Activated naive CD8-positive, alpha-beta T cell treated with anti-CD3 and anti-CD28 coated beads, Interleukin-2, amount 10 ng/mL, durations not matched to agents 7 days and 5 days (primary cell): ENCODE measurements at regions not wholly inside any gene's neighbourhood (a gene's known extent, or its start where the extent isn't known, plus 50 kb on each side); places are given as distances from the start of the nearest gene placed in this dataset.

Source experiments
- ATAC-seq: fragments of 150-1000 bp; cut with Tn5 transposase; one replicate; pipeline ENCODE4 v1.10.0; 2021; ENCODE audit warnings: low read depth, moderate library complexity
- POLR2A ChIA-PET: fragments of 350-600 bp; sonication (Branson Sonifier 250); formaldehyde crosslinking; loops from one replicate; lab custom pipeline; 2021; ENCODE audit warnings: antibody characterized with exemption; lab: Charles Lee
- DNase-seq: peaks from one replicate; pipeline ENCODE4 v3.0.0; 2021
- H3K27ac Mint-ChIP-seq: one replicate; pipeline ENCODE4 v1.8.0; 2022; ENCODE audit warnings: mild to moderate bottlenecking, mixed read lengths
- H3K27me3 Mint-ChIP-seq: one replicate; pipeline ENCODE4 v1.8.0; 2022; ENCODE audit warnings: mild to moderate bottlenecking, moderate library complexity, mixed read lengths
- H3K36me3 Mint-ChIP-seq: one replicate; pipeline ENCODE4 v1.8.0; 2021; ENCODE audit warnings: mild to moderate bottlenecking, mixed read lengths
- H3K4me1 Mint-ChIP-seq: one replicate; pipeline ENCODE4 v1.8.0; 2021; ENCODE audit warnings: mixed read lengths
- H3K4me3 Mint-ChIP-seq: one replicate; pipeline ENCODE4 v1.8.0; 2022; ENCODE audit warnings: mild to moderate bottlenecking, moderate library complexity, mixed read lengths
- H3K9me3 Mint-ChIP-seq: one replicate; pipeline ENCODE4 v1.8.0; 2021; ENCODE audit warnings: mixed read lengths

GRCh38 chr1:239044829-239045228 lies 341.5 kb upstream of the CHRM3 start:
- ATAC-seq (no peak), DNase-seq (no peak)
- Mint-ChIP-seq H3K4me1 (no peaks in the 10 kb centered on the region), H3K9me3 (peaks cover under 1% of the 10 kb centered on the region), H3K27me3 (no peaks in the 10 kb centered on the region), H3K27ac (no peak overlapping the region), H3K4me3 (no peak overlapping the region), H3K36me3 (no peaks in the 10 kb centered on the region)
- POLR2A ChIA-PET = no interaction called here

- H3K27me3 Mint-ChIP-seq = no peaks in the 10 kb centered on the region
- peaks cover 6% of the 10 kb centered on the region for H3K9me3 Mint-ChIP-seq
- POLR2A ChIA-PET = no interaction called here
- H3K36me3 Mint-ChIP-seq = no peaks in the 10 kb centered on the region
- DNase-seq = no peak
- no peak overlapping the region for H3K27ac Mint-ChIP-seq
- H3K4me1 Mint-ChIP-seq = no peaks in the 10 kb centered on the region
- H3K4me3 Mint-ChIP-seq = no peak overlapping the region
- no peak for ATAC-seq
These were observed 345.8 kb upstream of the CHRM3 start for GRCh38 chr1:239040523-239040922.

- ATAC-seq = no peak
- no peaks in the 10 kb centered on the region for H3K36me3 Mint-ChIP-seq
- POLR2A ChIA-PET = no interaction called here
- no peak for DNase-seq
- H3K27ac Mint-ChIP-seq = no peak overlapping the region
- H3K4me3 Mint-ChIP-seq = no peak overlapping the region
- H3K27me3 Mint-ChIP-seq = no peaks in the 10 kb centered on the region
- no peaks in the 10 kb centered on the region for H3K4me1 Mint-ChIP-seq
- no peaks in the 10 kb centered on the region for H3K9me3 Mint-ChIP-seq
These were observed 355.1 kb upstream of the CHRM3 start for GRCh38 chr1:239031310-239031709.

- Mint-ChIP-seq H3K4me3 (no peak overlapping the region), H3K27me3 (no peaks in the 10 kb centered on the region), H3K4me1 (no peaks in the 10 kb centered on the region), H3K9me3 (no peaks in the 10 kb centered on the region), H3K36me3 (no peaks in the 10 kb centered on the region), H3K27ac (no peak overlapping the region)
- no peak for DNase-seq
- POLR2A ChIA-PET = no interaction called here
- no peak for ATAC-seq
These were observed 360.2 kb upstream of the CHRM3 start for GRCh38 chr1:239025997-239026694.

GRCh38 chr1:239025223-239025622 lies 361.1 kb upstream of the CHRM3 start:
- no peak overlapping the region for H3K27ac Mint-ChIP-seq
- H3K4me3 Mint-ChIP-seq = no peak overlapping the region
- no peak for DNase-seq
- peaks cover 1% of the 10 kb centered on the region for H3K9me3 Mint-ChIP-seq
- POLR2A ChIA-PET = no interaction called here
- no peaks in the 10 kb centered on the region for H3K4me1 Mint-ChIP-seq
- no peaks in the 10 kb centered on the region for H3K36me3 Mint-ChIP-seq
- no peak for ATAC-seq
- no peaks in the 10 kb centered on the region for H3K27me3 Mint-ChIP-seq

- Mint-ChIP-seq H3K36me3 (no peaks in the 10 kb centered on the region), H3K4me1 (no peaks in the 10 kb centered on the region), H3K27me3 (no peaks in the 10 kb centered on the region), H3K9me3 (peaks cover 1% of the 10 kb centered on the region), H3K27ac (no peak overlapping the region), H3K4me3 (no peak overlapping the region)
- POLR2A ChIA-PET = no interaction called here
- ATAC-seq (no peak), DNase-seq (no peak)
These were observed 362.5 kb upstream of the CHRM3 start for GRCh38 chr1:239023732-239024360.

- H3K27ac Mint-ChIP-seq = no peak overlapping the region
- POLR2A ChIA-PET = no interaction called here
- no peak overlapping the region for H3K4me3 Mint-ChIP-seq
- ATAC-seq = no peak
- no peaks in the 10 kb centered on the region for H3K36me3 Mint-ChIP-seq
- peaks cover 1% of the 10 kb centered on the region for H3K9me3 Mint-ChIP-seq
- DNase-seq = no peak
- no peaks in the 10 kb centered on the region for H3K27me3 Mint-ChIP-seq
- no peaks in the 10 kb centered on the region for H3K4me1 Mint-ChIP-seq
These were observed 370.0 kb upstream of the CHRM3 start for GRCh38 chr1:239016337-239016736.

- Mint-ChIP-seq H3K4me3 (no peak overlapping the region), H3K9me3 (no peaks in the 10 kb centered on the region), H3K27ac (no peak overlapping the region), H3K27me3 (no peaks in the 10 kb centered on the region), H3K4me1 (no peaks in the 10 kb centered on the region), H3K36me3 (no peaks in the 10 kb centered on the region)
- DNase-seq (no peak), ATAC-seq (no peak)
- POLR2A ChIA-PET = no interaction called here
These were observed 375.0 kb upstream of the CHRM3 start for GRCh38 chr1:239011382-239011781.

GRCh38 chr1:239008568-239008967 lies 377.8 kb upstream of the CHRM3 start:
- no peak for DNase-seq
- Mint-ChIP-seq H3K27ac (no peak overlapping the region), H3K4me1 (no peaks in the 10 kb centered on the region), H3K9me3 (no peaks in the 10 kb centered on the region), H3K4me3 (no peak overlapping the region), H3K36me3 (no peaks in the 10 kb centered on the region), H3K27me3 (no peaks in the 10 kb centered on the region)
- no peak for ATAC-seq
- POLR2A ChIA-PET = no interaction called here

GRCh38 chr1:239006276-239006675 lies 380.1 kb upstream of the CHRM3 start:
- DNase-seq = no peak
- no peak for ATAC-seq
- H3K27ac Mint-ChIP-seq = no peak overlapping the region
- POLR2A ChIA-PET = no interaction called here
- H3K27me3 Mint-ChIP-seq = no peaks in the 10 kb centered on the region
- no peaks in the 10 kb centered on the region for H3K36me3 Mint-ChIP-seq
- no peak overlapping the region for H3K4me3 Mint-ChIP-seq
- no peaks in the 10 kb centered on the region for H3K9me3 Mint-ChIP-seq
- no peaks in the 10 kb centered on the region for H3K4me1 Mint-ChIP-seq

- no peaks in the 10 kb centered on the region for H3K36me3 Mint-ChIP-seq
These were observed 386.4 kb upstream of the CHRM3 start for GRCh38 chr1:238999944-239000343.

GRCh38 chr1:238998577-238998976 lies 387.8 kb upstream of the CHRM3 start:
- Mint-ChIP-seq H3K4me3 (no peak overlapping the region), H3K27ac (no peak overlapping the region), H3K4me1 (no peaks in the 10 kb centered on the region), H3K27me3 (no peaks in the 10 kb centered on the region), H3K36me3 (no peaks in the 10 kb centered on the region), H3K9me3 (peaks cover 3% of the 10 kb centered on the region)
- ATAC-seq (no peak), DNase-seq (no peak)
- POLR2A ChIA-PET = no interaction called here

More at GRCh38 chr1:238999944-239000343, 386.4 kb upstream of the CHRM3 start:
- peaks cover 3% of the 10 kb centered on the region for H3K9me3 Mint-ChIP-seq
- DNase-seq = no peak
- H3K27ac Mint-ChIP-seq = no peak overlapping the region
- no peaks in the 10 kb centered on the region for H3K4me1 Mint-ChIP-seq
- H3K4me3 Mint-ChIP-seq = no peak overlapping the region
- no peaks in the 10 kb centered on the region for H3K27me3 Mint-ChIP-seq
- POLR2A ChIA-PET = no interaction called here
- ATAC-seq = no peak

GRCh38 chr1:238991765-238992495 lies 394.4 kb upstream of the CHRM3 start:
- Mint-ChIP-seq H3K4me1 (no peaks in the 10 kb centered on the region), H3K9me3 (no peaks in the 10 kb centered on the region), H3K27ac (no peak overlapping the region), H3K4me3 (no peak overlapping the region), H3K36me3 (no peaks in the 10 kb centered on the region), H3K27me3 (no peaks in the 10 kb centered on the region)
- POLR2A ChIA-PET = no interaction called here
- ATAC-seq (no peak), DNase-seq (no peak)

- no peak overlapping the region for H3K27ac Mint-ChIP-seq
- H3K4me3 Mint-ChIP-seq = no peak overlapping the region
- DNase-seq (no peak), ATAC-seq (no peak)
- no peaks in the 10 kb centered on the region for H3K9me3 Mint-ChIP-seq
- POLR2A ChIA-PET = no interaction called here
- no peaks in the 10 kb centered on the region for H3K36me3 Mint-ChIP-seq
- H3K4me1 Mint-ChIP-seq = no peaks in the 10 kb centered on the region
- H3K27me3 Mint-ChIP-seq = no peaks in the 10 kb centered on the region
These were observed 401.1 kb upstream of the CHRM3 start for GRCh38 chr1:238985312-238985711.
